Astrocyte of the spinal cord (primary cell): ENCODE measurements at regions not wholly inside any gene's neighbourhood (a gene's known extent, or its start where the extent isn't known, plus 50 kb on each side); places are given as distances from the start of the nearest gene placed in this dataset.
A peak's percentile ranks its signal among the peaks of the same experiment; 100 is the strongest.
"Not testable (repeated sequence)": the region's sequence is repeated elsewhere in the genome, so short reads cannot be mapped to it uniquely, and the experiment has no call there.

ENCODE experiments used
- DNase-seq: peaks from one replicate; pipeline ENCODE4 v3.0.0; 2011; ENCODE audit warnings: low read depth, low spot score
- H3K4me3 ChIP-seq: 2 replicates; pipeline ENCODE4 v1.5.1; 2011; ENCODE audit warnings: low read depth, mild to moderate bottlenecking, low read length, moderate library complexity
- CTCF ChIP-seq: IDR thresholded peaks from 2 replicates; pipeline ENCODE4 v1.5.1; 2012; ENCODE audit warnings: low read depth, mild to moderate bottlenecking, low read length, inconsistent platforms
- in situ Hi-C: cut with HindIII; loops from 2 replicates; pipeline ENCODE4 v1.10.0; 2017; ENCODE audit warnings: low sequenced_read_pairs

- in situ Hi-C loops: no loop called here
- DNase-seq: no peak
- TF ChIP-seq CTCF: no peak
- no peak overlapping the region for H3K4me3 ChIP-seq
These were observed 354.0 kb upstream of the ADAMTS5 start for GRCh38 chr21:27320868-27321267.

GRCh38 chr21:27317601-27318000 is 350.7 kb upstream of the ADAMTS5 start:
- H3K4me3 ChIP-seq, DNase-seq, in situ Hi-C loops: not testable (repeated sequence)

GRCh38 chr21:27315373-27315772 is 348.5 kb upstream of the ADAMTS5 start:
- in situ Hi-C loops: no loop called here
- H3K4me3 ChIP-seq: no peak overlapping the region
- no peak for TF ChIP-seq CTCF
- no peak for DNase-seq

DNA sequence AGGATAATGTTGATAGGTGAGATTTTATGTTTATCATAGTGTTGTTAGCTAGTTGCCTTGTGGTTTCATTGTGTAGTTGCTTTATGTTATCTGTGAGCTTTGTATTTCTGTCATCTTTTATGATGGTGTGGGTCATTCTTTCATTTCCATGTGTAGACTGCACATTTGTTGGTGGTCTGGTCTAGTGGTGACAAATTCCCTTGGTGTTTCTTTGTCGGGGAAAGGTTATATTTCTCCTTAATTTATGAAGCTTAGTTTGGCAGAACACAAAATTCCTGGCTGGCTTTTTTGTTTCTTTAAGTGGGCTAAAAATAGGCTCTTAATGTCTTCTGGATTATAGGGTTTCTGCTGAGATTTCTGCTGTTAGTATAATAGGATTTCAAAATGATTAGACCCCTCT is 347.2 kb upstream of the ADAMTS5 start:
- no peak for TF ChIP-seq CTCF
- peak; percentile 34 for DNase-seq
- in situ Hi-C loops: no loop called here
- H3K4me3 ChIP-seq: no peak overlapping the region

GRCh38 chr21:27306791-27307775 is 340.2 kb upstream of the ADAMTS5 start:
- no peak for TF ChIP-seq CTCF
- DNase-seq: no peak
- in situ Hi-C loops: no loop called here
- no peak overlapping the region for H3K4me3 ChIP-seq

DNA sequence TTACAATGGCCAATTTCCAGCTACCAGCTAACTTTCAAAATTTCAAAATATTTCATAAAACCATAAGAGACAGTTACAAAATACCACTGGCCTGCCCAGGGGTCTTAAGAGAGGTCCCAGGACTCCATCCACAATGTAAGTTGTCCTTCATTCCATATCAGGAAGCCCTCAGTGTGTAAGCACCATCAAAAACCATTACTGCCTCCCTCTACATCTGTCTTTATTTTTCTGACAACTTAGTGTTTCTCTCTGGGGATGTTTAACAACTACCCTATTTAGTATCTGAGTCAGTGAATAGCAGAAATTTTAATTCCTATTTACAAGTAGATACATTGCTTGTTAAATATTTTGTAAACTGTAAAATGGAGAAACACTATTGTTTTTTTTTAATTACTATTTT is 339.3 kb upstream of the ADAMTS5 start:
- in situ Hi-C loops: no loop called here

More for the DNA sequence above, 339.3 kb upstream of the ADAMTS5 start:
- H3K4me3 ChIP-seq: no peak overlapping the region
- TF ChIP-seq CTCF: no peak
- DNase-seq: no peak
